Keratinocyte (primary cell): ENCODE measurements at regions not wholly inside any gene's neighbourhood (a gene's known extent, or its start where the extent isn't known, plus 50 kb on each side); places are given as distances from the start of the nearest gene placed in this dataset.
"Not testable (repeated sequence)": the region's sequence is repeated elsewhere in the genome, so short reads cannot be mapped to it uniquely, and the experiment has no call there.

ENCODE experiments used
- CTCF ChIP-seq, 3 experiments: IDR thresholded peaks in 1 of 3; conservative IDR thresholded peaks in 1 of 3; optimal IDR thresholded peaks in 1 of 3; 2 replicates in 2 of 3; 3 replicates in 1 of 3; pipeline versions ENCODE3 to v1.5.1; 2011; ENCODE audit warnings: low read length in 3 of 3, mild to moderate bottlenecking in 3 of 3, moderate library complexity in 2 of 3, control low read depth in 1 of 3, inconsistent platforms in 1 of 3; ENCODE audit not compliant: insufficient read depth in 2 of 3; ENCODE audit errors: extremely low read depth in 1 of 3
- EZH2 ChIP-seq: IDR thresholded peaks from one replicate; pipeline ENCODE4 v1.6.1; 2012; ENCODE audit warnings: inconsistent platforms, mild to moderate bottlenecking, low read length, moderate library complexity

- not testable (repeated sequence) for TF ChIP-seq CTCF (optimal IDR thresholded peaks at IDR 0.05 in 1 of 3, IDR thresholded peaks at IDR 0.05 in 1 of 3, conservative IDR thresholded peaks at IDR 0.05 in 1 of 3; ENCODE audit: extremely low read depth in 1 of 3, insufficient read depth in 2 of 3, low read length in 3 of 3); EZH2
These were observed 173.2 kb upstream of the TPTE start for GRCh38 chr21:10348150-10348549.
